Mucosa of descending colon (tissue), 3 donors: ENCODE measurements at regions not wholly inside any gene's neighbourhood (a gene's known extent, or its start where the extent isn't known, plus 50 kb on each side); places are given as distances from the start of the nearest gene placed in this dataset.

Experiments
- ATAC-seq: fragments of 200-7000 bp; cut with Tn5 transposase; one replicate; pipeline ENCODE4 v1.9.1; 2020; ENCODE audit warnings: mild to moderate bottlenecking, moderate library complexity
- DNase-seq, 3 donors: peaks; one replicate each; pipeline ENCODE4 v3.0.0-alpha.2; 2020
- H3K36me3 ChIP-seq: fragments of 200-600 bp; one replicate; pipeline ENCODE4 v1.8.0; 2021; ENCODE audit warnings: low read depth, mild to moderate bottlenecking
- H3K4me1 ChIP-seq: fragments of 200-600 bp; one replicate; pipeline ENCODE4 v1.8.0; 2021; ENCODE audit warnings: low read depth, mild to moderate bottlenecking
- H3K4me3 ChIP-seq: fragments of 200-600 bp; one replicate; pipeline ENCODE4 v1.8.0; 2021; ENCODE audit warnings: mild to moderate bottlenecking
- H3K9me3 ChIP-seq: fragments of 200-600 bp; one replicate; pipeline ENCODE4 v1.8.0; 2021; ENCODE audit warnings: mild to moderate bottlenecking
- CTCF ChIP-seq: fragments of 200-600 bp; IDR thresholded peaks from one replicate; pipeline ENCODE4 v1.8.0; 2022; ENCODE audit warnings: antibody characterized with exemption, mild to moderate bottlenecking
- intact Hi-C, 2 donors: fragments of 100-400 bp; cut with DNase I in 1 of 2; cut with micrococcal nuclease in 1 of 2; formaldehyde crosslinking; loops; one replicate each; pipeline versions ENCODE4 v1.11.0 to v1.11.1; 2022; cut with DNase I, micrococcal nuclease
- donor health status: DM: no; HTN: no; CAD: no; lungs with moderate emphysema.
- donor health status: DM: no; HTN: no; CAD: no.
- donor health status: DM: no; HTN: yes; CAD: no.

GRCh38 chr1:244998717-244999346 is 134.5 kb upstream of the HNRNPU start:
- H3K9me3 ChIP-seq, result no peaks in the 10 kb centered on the region
- H3K4me3 ChIP-seq, result no peak overlapping the region
- H3K36me3 ChIP-seq, result no peaks in the 10 kb centered on the region
- no peak for TF ChIP-seq CTCF
- H3K4me1 ChIP-seq, result no peaks in the 10 kb centered on the region
- intact Hi-C loops, result no loop called here
- no peak for ATAC-seq
- no peak for DNase-seq

DNA sequence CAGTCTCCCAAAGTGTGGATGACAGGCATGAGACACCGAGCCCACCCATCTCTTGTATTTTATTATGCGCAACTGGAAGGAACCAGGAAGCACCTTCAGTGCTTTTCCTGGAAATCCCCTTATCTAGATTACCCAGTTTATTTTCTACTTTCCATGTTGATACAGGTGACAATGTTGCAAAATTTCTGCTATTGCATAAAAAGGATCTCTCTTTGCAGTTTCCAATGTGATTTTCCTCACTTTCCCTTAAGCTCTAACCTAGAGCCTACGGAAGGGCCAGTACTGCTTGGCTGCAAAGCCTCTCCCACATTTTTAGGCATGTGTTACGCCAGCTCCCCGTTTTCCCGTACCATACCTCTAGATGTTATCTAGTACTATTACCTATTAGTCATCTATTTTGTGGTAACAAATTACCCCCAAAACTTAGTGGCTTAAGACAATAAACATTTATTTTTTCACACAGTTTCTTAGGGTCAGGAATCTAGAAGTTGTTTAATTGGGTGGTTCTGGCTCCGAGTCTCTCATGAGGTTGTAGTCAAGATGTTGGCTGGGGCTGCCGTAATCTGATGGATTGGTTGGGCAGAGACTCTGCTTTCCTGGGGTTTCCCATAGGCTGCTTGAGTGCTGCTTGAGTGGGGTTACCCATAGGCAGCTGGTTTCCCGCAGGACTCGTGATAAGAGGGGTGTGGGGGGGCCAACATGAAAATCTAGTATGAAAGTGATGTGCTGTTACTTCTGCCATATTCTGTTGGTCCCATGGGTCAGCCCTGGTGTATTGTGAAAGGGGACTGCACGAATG is 131.5 kb upstream of the HNRNPU start:
- ATAC-seq (no peak), DNase-seq (no peak)
- intact Hi-C loops, result no loop called here
- Histone ChIP-seq H3K4me1 (no peaks in the 10 kb centered on the region), H3K9me3 (no peaks in the 10 kb centered on the region), H3K4me3 (no peak overlapping the region), H3K36me3 (no peaks in the 10 kb centered on the region)
- TF ChIP-seq CTCF, result no peak

DNA sequence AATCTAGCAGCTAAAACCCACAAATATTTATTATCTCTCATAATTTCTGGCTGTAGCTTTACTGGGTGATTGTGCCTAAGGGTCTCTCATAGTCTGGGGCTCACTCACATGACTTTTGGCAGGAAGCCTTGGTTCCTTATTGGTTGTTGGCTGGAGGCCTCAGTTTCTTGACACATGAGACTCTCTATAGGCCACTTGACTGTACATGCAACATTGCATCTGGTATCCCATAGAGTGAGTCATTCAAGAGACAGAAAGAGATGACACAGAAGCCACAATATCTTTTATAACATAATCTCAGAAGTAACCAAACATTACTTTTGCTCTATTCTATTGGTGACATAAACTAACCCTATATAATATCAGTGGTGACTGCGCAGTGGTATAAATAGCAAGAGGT is 128.5 kb upstream of the HNRNPU start:
- Histone ChIP-seq H3K9me3 (no peaks in the 10 kb centered on the region), H3K4me1 (no peaks in the 10 kb centered on the region), H3K4me3 (no peak overlapping the region), H3K36me3 (no peaks in the 10 kb centered on the region)
- DNase-seq, result no peak
- ATAC-seq, result no peak
- intact Hi-C loops, result no loop called here
- no peak for TF ChIP-seq CTCF

DNA sequence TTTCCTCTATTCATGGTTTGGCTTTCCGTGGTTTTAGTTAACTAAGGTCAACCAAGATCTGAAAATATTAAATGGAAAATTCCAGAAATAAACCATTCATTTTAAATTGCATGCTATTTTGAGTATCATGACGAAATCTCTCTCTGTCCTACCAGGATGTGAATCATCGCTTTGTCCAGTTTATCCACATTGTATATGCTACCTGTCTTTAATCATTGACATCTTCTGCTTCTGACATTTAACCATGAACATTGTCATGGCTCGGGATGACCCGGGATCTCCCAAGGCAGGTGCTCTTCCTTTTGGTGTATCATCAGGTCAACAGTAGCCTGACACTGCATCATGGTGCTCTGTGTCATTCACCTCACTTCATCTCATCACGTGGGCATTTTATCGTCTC is 125.5 kb upstream of the HNRNPU start:
- Histone ChIP-seq H3K4me1 (no peaks in the 10 kb centered on the region), H3K36me3 (no peaks in the 10 kb centered on the region), H3K4me3 (no peak overlapping the region), H3K9me3 (no peaks in the 10 kb centered on the region)
- no peak for DNase-seq
- ATAC-seq, result no peak
- intact Hi-C loops, result loop anchor here in 1 of 2 donors (10.0 kb wide), 1 partner anchor 45 kb away; no protein-coding TSS in a partner anchor
- no peak for TF ChIP-seq CTCF

DNA sequence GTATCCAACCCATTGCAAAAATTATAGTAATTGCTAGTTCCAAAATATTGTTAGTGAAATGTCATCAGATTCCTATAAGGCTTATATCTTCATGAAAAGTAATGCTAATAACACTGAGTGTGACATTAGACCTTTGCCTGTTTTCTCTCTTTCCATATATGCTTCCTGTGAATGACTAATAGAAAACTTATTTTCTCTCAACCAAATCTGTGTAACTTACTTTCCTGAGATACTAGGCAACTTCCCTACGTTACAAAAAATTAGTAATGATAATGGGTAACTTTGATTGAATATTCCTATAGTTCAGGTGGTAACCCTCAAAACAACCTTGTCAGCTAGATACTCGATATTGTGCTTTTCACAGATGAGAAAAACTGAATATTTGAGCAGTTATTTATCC is 124.2 kb upstream of the HNRNPU start:
- Histone ChIP-seq H3K36me3 (no peaks in the 10 kb centered on the region), H3K4me1 (no peaks in the 10 kb centered on the region), H3K9me3 (no peaks in the 10 kb centered on the region), H3K4me3 (no peak overlapping the region)
- TF ChIP-seq CTCF, result no peak
- DNase-seq (no peak), ATAC-seq (no peak)
- intact Hi-C loops, result loop anchor here in 1 of 2 donors (10.0 kb wide), 1 partner anchor 46 kb away; no protein-coding TSS in a partner anchor
